Caco-2 (cell line): ENCODE measurements at regions not wholly inside any gene's neighbourhood (a gene's known extent, or its start where the extent isn't known, plus 50 kb on each side); places are given as distances from the start of the nearest gene placed in this dataset.
"Not testable (repeated sequence)": the region's sequence is repeated elsewhere in the genome, so short reads cannot be mapped to it uniquely, and the experiment has no call there.

Experiments
- BruUV-seq: library from RNA; stranded (reverse); fragments of 400-500 nt; replicated peaks from 2 replicates; lab custom pipeline; 2021; lab: Mats Ljungman, UMichigan
- CTCF ChIA-PET: fragments of 300-600 bp; sonication (Branson Sonifier 250); formaldehyde crosslinking; loops from one replicate; lab custom pipeline; 2022; ENCODE audit warnings: antibody characterized with exemption; lab: Charles Lee
- POLR2A ChIA-PET: fragments of 300-600 bp; sonication (Branson Sonifier 250); formaldehyde crosslinking; loops from one replicate; lab custom pipeline; 2022; ENCODE audit warnings: antibody characterized with exemption; lab: Charles Lee
- DNase-seq, 2 experiments: peaks; one replicate each; pipeline versions ENCODE4 v3.0.0 to v3.0.0-alpha.2; 2020 to 2022
- H3K27me3 ChIP-seq: replicated peaks from 2 replicates; pipeline ENCODE4 v1.6.0; 2011; ENCODE audit warnings: low read length; ENCODE audit not compliant: control insufficient read depth, insufficient read depth
- H3K36me3 ChIP-seq: 2 replicates; pipeline ENCODE4 v1.5.1; 2011; ENCODE audit warnings: low read length; ENCODE audit not compliant: control insufficient read depth, insufficient read depth
- H3K4me1 ChIP-seq: fragments of 250-450 bp; sonication (Bioruptor Pico); 2 replicates; pipeline ENCODE4 v1.5.1; 2020; ENCODE audit warnings: mild to moderate bottlenecking
- H3K4me3 ChIP-seq: 2 replicates; pipeline ENCODE4 v1.5.1; 2011; ENCODE audit warnings: low read depth, mild to moderate bottlenecking, control low read depth, low read length
- H3K9me3 ChIP-seq: fragments of 250-450 bp; sonication (Bioruptor Pico); 2 replicates; pipeline ENCODE4 v1.5.1; 2020; ENCODE audit warnings: mild to moderate bottlenecking, moderate library complexity
- H3K27ac Mint-ChIP-seq: one replicate; pipeline ENCODE4 v1.8.0; 2022; ENCODE audit warnings: mixed read lengths; ENCODE audit not compliant: unreplicated experiment
- H3K27me3 Mint-ChIP-seq: one replicate; pipeline ENCODE4 v1.8.0; 2022; ENCODE audit warnings: mixed read lengths; ENCODE audit not compliant: insufficient read depth, unreplicated experiment
- H3K36me3 Mint-ChIP-seq: one replicate; pipeline ENCODE4 v1.8.0; 2022; ENCODE audit warnings: mild to moderate bottlenecking, mixed read lengths; ENCODE audit not compliant: insufficient read depth, unreplicated experiment
- H3K4me1 Mint-ChIP-seq: one replicate; pipeline ENCODE4 v1.8.0; 2022; ENCODE audit warnings: low read depth, mixed read lengths; ENCODE audit not compliant: unreplicated experiment
- H3K4me3 Mint-ChIP-seq: one replicate; pipeline ENCODE4 v1.8.0; 2022; ENCODE audit warnings: mild to moderate bottlenecking, moderate library complexity, mixed read lengths; ENCODE audit not compliant: unreplicated experiment
- H3K9me3 Mint-ChIP-seq: one replicate; pipeline ENCODE4 v1.8.0; 2022; ENCODE audit warnings: mixed read lengths; ENCODE audit not compliant: unreplicated experiment
- CTCF ChIP-seq, 2 experiments: fragments of 200-600 bp in 1 of 2; IDR thresholded peaks; 1 replicate in 1 of 2; 2 replicates in 1 of 2; pipeline versions ENCODE4 v1.5.1 to v1.8.0; 2011 to 2022; ENCODE audit warnings: antibody characterized with exemption in 1 of 2, control low read depth in 1 of 2, inconsistent platforms in 1 of 2, low read depth in 1 of 2, low read length in 1 of 2, mild to moderate bottlenecking in 1 of 2, moderate library complexity in 1 of 2; ENCODE audit not compliant: insufficient read depth in 1 of 2, severe bottlenecking in 1 of 2, unreplicated experiment in 1 of 2
- intact Hi-C: fragments of 100-400 bp; cut with micrococcal nuclease; formaldehyde crosslinking; loops from one replicate; pipeline ENCODE4 v1.10.0; 2022; ENCODE audit not compliant: unreplicated experiment

GRCh38 chr12:97075161-97075933, 168.3 kb downstream of the NEDD1 start:
- Mint-ChIP-seq H3K36me3 (no peaks in the 10 kb centered on the region), H3K27ac (no peak overlapping the region), H3K4me1 (no peaks in the 10 kb centered on the region), H3K4me3 (no peak overlapping the region), H3K27me3 (peaks cover 8% of the 10 kb centered on the region), H3K9me3 (no peaks in the 10 kb centered on the region)
- H3K27me3 ChIP-seq: no peaks in the 10 kb centered on the region
- ChIA-PET CTCF (no interaction called here), POLR2A (no interaction called here)
- no peak for DNase-seq
- no peaks in the 10 kb centered on the region for H3K36me3 ChIP-seq
- intact Hi-C loops: no loop called here
- H3K4me3 ChIP-seq: no peak overlapping the region
- no peaks in the 10 kb centered on the region for H3K9me3 ChIP-seq
- BruUV-seq: no TSS peak
- no peak for TF ChIP-seq CTCF (IDR thresholded peaks at IDR 0.05; ENCODE audit: insufficient read depth in 1 of 2, low read depth in 1 of 2, low read length in 1 of 2, severe bottlenecking in 1 of 2, unreplicated experiment in 1 of 2)
- H3K4me1 ChIP-seq: no peaks in the 10 kb centered on the region

GRCh38 chr12:97075934-97076630, 169.0 kb downstream of the NEDD1 start:
- TF ChIP-seq CTCF (IDR thresholded peaks at IDR 0.05; ENCODE audit: insufficient read depth in 1 of 2, low read depth in 1 of 2, low read length in 1 of 2, severe bottlenecking in 1 of 2, unreplicated experiment in 1 of 2): no peak
- ChIA-PET POLR2A (no interaction called here), CTCF (no interaction called here)
- Mint-ChIP-seq H3K4me3 (no peak overlapping the region), H3K9me3 (no peaks in the 10 kb centered on the region), H3K4me1 (no peaks in the 10 kb centered on the region), H3K36me3 (no peaks in the 10 kb centered on the region), H3K27me3 (peaks cover 9% of the 10 kb centered on the region), H3K27ac (no peak overlapping the region)
- no peaks in the 10 kb centered on the region for H3K9me3 ChIP-seq
- intact Hi-C loops: no loop called here
- BruUV-seq: no TSS peak
- H3K36me3 ChIP-seq: no peaks in the 10 kb centered on the region
- H3K4me1 ChIP-seq: no peaks in the 10 kb centered on the region
- H3K4me3 ChIP-seq: no peak overlapping the region
- no peak for DNase-seq
- no peaks in the 10 kb centered on the region for H3K27me3 ChIP-seq

- H3K4me3 Mint-ChIP-seq, H3K4me1 ChIP-seq, CTCF ChIA-PET, H3K9me3 Mint-ChIP-seq, DNase-seq, BruUV-seq, H3K27ac Mint-ChIP-seq, intact Hi-C loops, H3K27me3 ChIP-seq, POLR2A ChIA-PET, H3K4me1 Mint-ChIP-seq, H3K27me3 Mint-ChIP-seq, H3K36me3 ChIP-seq, H3K9me3 ChIP-seq, H3K4me3 ChIP-seq, H3K36me3 Mint-ChIP-seq: not testable (repeated sequence)
These were observed 169.9 kb downstream of the NEDD1 start for GRCh38 chr12:97076912-97077311.
